GM12873 (cell line): ENCODE measurements at regions not wholly inside any gene's neighbourhood (a gene's known extent, or its start where the extent isn't known, plus 50 kb on each side); places are given as distances from the start of the nearest gene placed in this dataset.

Source experiments
- TF ChIP-seq, protein P1 (sequence below): IDR thresholded peaks from 2 replicates; pipeline ENCODE4 v1.5.1; 2012; ENCODE audit warnings: low read depth, mild to moderate bottlenecking, moderate library complexity, low read length, control low read depth; ENCODE audit not compliant: insufficient read depth; ENCODE audit errors: missing control alignments

DNA sequence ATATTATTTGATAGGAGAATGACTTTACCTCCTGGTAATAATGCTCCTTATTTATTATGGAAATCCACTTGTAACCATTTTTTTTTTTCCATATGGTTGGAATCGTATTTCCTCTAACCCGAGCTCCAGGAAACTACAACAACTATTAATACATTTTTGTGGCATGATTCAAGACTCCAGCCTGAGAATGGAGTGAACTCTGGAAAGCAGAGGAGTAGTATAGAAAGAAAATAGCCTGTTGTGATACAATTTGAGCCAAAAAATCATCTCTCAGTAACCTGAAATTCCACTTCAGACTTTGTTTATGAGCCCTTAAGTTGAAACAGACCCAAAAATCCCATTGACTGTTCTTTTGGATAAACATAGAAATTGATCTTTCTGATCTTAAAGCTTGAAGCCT, 921.1 kb downstream of the SOCS6 start:
- TF ChIP-seq, protein P1, sequence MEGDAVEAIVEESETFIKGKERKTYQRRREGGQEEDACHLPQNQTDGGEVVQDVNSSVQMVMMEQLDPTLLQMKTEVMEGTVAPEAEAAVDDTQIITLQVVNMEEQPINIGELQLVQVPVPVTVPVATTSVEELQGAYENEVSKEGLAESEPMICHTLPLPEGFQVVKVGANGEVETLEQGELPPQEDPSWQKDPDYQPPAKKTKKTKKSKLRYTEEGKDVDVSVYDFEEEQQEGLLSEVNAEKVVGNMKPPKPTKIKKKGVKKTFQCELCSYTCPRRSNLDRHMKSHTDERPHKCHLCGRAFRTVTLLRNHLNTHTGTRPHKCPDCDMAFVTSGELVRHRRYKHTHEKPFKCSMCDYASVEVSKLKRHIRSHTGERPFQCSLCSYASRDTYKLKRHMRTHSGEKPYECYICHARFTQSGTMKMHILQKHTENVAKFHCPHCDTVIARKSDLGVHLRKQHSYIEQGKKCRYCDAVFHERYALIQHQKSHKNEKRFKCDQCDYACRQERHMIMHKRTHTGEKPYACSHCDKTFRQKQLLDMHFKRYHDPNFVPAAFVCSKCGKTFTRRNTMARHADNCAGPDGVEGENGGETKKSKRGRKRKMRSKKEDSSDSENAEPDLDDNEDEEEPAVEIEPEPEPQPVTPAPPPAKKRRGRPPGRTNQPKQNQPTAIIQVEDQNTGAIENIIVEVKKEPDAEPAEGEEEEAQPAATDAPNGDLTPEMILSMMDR: no peak

DNA sequence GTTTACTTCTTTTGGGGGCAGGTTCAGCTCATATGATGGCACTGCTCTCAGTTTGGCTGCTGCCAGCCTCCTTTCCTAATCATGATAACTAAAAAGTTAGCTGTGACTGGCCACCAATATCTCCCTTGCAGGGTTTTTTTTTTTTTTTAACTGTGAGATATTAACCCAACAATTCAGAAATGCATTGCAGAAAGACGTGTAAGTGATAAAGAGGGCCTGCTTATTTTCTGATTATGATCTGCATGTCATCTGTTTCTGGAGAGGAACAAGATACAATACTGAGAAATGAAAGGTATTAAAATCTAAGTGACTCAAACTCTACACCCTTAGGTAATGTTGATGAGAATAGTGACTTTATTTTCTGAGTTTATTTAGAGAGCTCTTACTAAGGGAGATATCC, 905.6 kb downstream of the SOCS6 start:
- TF ChIP-seq, protein P1: no peak

DNA sequence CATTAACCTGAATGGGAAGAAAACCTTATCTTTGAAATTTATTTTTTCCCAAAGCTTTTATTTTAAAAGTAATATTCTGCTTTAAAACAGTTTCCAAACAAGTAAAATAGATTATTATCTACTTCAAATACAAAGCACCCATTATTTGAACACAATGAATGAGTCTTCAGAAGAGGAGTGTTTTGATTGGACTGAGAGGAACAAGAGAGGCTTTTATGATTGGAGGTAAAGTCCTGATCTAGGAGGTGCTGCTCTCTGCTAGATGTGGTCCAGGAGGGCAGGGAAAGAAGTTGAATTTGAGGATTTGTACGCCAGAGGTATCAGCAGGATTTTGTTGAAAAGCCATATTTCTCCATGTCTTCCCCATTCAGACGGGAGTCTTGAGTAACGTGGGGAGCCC, 900.7 kb downstream of the SOCS6 start:
- TF ChIP-seq, protein P1: no peak

DNA sequence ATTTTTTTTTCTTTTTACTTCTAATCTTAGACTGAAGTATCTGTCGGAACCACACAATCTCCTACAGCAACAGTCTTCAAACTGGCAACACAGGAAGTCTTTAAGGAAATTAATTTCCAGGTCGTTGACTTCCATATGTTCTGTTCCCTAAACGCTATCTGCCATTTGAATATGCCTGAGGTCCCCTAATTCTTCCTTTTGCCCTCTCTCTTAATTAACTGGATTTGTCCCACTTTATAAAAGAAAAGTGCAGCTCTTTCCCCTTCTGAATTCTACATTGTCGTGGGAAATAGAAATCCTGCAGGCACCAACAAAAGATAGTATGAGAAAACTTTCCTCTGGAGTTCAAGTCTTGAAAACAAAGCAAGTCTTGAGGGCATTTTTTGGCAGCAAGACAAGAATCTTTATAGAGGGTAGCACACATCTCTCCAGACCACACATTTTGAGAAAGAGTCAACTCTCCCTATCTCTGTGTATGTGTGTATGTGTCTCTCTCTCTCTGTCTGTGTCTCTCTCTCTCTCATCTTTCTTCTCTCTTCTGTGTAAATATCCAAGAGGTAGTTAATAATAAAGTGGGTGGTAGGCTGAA, 879.8 kb downstream of the SOCS6 start:
- TF ChIP-seq, protein P1: no peak

GRCh38 chr18:71136487-71136886, 847.6 kb downstream of the SOCS6 start:
- TF ChIP-seq, protein P1: no peak

GRCh38 chr18:71134122-71134521, 845.3 kb downstream of the SOCS6 start:
- TF ChIP-seq, protein P1: no peak

GRCh38 chr18:71131918-71132317, 843.1 kb downstream of the SOCS6 start:
- TF ChIP-seq, protein P1: no peak
